Epidermal melanocyte (primary cell): ENCODE measurements at regions not wholly inside any gene's neighbourhood (a gene's known extent, or its start where the extent isn't known, plus 50 kb on each side); places are given as distances from the start of the nearest gene placed in this dataset.

Source experiments
- DNase-seq: peaks from one replicate; pipeline ENCODE4 v3.0.0; 2011; ENCODE audit warnings: low spot score; ENCODE audit not compliant: insufficient read length

DNA sequence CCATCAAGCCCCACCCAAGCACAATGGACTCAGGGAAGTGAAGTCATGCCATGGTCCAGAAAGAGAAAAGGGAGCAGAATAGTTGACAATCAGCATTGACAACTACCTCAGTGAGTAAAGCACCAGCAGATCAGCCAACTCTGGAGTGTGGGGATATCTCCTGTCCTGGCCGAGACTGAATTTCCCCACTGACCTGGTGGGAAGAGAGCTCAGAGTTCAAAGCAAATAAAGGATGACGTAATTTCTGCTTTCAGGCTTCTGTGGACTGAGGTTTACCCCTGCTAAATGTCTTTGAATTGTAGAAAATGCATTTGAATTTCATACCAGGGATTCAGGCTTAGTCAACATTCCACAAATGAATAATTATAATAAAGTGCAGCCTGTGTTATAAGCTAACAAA lies 152.9 kb downstream of the CBLN1 start:
- DNase-seq = no peak

DNA sequence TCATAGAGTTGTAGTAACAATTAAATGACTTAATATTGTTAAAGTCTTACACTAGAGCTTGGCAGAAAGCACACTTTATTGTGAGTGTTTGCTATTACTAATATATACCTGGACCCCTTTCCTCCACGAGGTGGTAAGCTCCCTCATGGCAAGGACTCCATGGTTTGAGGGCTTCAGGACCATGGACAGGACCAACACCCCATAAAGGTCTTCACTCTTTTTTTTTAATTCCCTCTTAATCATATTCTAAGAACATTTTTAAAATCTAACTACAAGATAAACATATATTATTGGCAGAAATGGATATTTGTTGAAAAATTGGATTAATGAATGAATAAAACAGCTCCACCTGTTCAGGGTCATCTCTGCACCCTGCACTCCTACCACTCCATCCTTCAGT lies 154.5 kb downstream of the CBLN1 start:
- no peak for DNase-seq

DNA sequence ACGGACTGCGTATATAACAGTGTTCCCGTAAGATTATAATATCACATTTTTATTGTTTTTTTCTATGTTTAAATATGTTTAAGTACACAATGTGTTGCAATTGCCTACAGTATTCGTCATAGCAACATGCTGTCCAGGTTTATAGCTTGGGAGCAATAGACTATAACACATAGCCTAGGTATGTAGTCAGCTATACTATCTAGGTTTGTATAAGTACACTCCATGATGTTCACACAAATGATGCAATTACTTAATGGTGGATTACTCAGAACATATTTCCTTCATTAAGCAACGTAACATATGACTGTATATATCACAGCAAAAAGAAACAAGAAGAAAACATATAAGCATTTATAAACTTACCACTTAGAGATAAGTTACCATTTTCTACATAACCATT lies 160.0 kb downstream of the CBLN1 start:
- DNase-seq = no peak

DNA sequence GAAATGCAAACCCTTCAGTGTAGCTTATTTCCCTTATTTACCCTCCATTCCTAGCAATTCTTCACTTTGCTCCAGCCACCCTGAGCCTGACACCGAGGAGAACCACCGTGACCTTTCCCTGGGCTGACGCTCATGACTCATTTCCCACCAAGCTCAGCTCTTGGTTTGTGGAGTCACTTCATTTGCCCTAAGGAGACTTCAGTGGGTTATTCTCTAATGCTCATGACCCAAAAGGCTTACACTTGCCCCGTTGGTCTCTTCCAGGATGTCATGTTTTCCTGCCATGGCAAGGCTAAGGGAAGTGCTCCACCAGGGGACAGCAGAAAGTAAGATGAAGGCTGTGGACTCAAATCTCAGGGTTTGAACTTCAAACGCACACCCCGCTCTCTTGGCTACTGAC lies 161.0 kb downstream of the CBLN1 start:
- DNase-seq = no peak

DNA sequence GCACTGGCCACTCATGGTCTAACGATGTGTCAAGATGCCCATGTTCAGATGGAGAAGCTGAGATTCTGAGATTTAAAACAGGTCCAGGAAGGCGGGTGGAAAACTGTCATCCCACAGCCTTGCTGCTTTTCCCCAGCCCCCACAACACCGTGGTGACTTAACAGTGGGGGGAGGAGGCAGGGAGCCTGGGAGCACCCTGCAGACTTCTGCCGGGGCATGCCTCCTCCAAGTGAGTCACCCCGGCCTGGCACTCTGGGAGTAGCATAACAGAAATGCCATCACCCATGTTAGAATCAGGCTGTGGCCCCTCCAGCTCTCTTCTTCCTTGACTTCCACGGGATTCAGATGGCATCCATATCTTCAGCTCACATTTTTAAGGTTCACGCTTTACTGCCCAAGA lies 164.8 kb downstream of the CBLN1 start:
- no peak for DNase-seq

DNA sequence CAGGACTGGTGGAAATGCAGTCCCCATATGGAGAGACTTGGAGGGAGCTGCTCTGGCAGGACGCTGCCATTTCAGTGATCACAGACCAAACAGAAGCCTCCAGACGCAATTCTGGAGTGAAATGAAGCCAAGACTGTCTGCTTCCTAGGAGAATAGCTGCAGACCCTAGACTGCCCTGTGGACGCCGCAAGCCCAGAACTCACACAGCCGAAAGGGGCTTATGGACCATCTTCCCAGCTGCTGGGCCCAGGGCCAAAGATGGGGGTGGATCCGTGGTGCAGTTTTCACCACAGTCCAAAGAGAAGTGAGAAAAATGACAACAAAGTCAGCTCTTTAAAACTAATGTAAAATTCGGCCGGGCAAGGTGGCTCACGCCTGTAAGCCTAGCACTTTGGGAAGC lies 165.7 kb downstream of the CBLN1 start:
- DNase-seq = no peak

DNA sequence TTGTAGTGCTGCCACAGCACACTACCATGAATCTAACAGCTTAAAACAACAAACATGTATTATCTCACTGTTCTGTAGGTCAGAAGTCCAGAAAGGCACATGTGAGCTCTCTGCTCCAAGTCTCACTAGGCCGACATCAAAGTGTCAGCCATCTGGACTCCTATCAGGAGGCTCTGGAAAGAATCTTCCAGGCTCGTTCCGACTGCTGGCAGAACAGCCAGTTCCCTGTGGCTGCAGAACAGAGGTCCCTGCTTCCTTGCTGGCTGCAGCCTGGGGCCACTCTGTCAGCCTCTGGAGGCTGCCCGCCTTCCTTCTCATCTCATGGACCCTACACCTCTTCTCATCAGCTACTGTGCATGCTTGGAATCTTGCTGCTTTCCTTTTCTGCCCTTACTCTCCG lies 168.9 kb downstream of the CBLN1 start:
- no peak for DNase-seq

DNA sequence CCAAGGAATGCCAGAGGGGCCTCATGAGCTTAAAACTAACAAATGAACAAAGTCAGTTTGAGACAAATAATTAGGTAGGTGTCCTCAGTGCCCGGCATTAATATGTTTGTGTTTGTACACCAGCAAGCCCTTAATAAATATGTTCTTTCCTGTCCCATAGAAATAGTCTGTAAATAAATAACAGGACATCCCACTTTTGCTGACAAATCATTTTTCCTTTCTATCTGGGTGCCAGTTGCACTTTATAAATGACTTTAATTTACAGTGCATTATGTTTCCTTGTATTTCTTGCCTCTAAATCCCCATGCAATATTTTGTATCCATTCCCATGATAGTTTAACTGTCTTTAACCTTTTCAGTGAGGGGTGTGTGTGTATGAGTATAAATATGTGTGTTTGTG lies 170.3 kb downstream of the CBLN1 start:
- DNase-seq = no peak

DNA sequence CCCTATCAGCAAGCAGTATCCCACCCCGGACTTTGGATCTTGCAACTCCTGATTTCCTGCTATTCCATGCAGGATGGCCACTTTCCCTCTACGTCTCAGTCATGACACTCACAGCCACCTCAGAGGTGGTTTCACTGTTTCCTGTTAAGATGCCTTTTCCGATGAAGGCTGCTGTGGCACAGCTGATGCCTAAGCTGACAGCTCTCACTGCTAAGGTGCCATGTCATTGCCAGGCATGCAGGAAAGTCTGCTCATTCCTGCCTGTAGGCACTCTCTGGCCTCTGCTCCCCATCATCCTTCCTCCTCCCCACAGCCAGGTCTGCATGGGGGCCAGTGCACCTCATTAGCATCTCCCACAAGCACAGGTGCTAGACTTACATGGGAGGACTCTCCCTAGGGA lies 173.0 kb downstream of the CBLN1 start:
- DNase-seq = no peak

DNA sequence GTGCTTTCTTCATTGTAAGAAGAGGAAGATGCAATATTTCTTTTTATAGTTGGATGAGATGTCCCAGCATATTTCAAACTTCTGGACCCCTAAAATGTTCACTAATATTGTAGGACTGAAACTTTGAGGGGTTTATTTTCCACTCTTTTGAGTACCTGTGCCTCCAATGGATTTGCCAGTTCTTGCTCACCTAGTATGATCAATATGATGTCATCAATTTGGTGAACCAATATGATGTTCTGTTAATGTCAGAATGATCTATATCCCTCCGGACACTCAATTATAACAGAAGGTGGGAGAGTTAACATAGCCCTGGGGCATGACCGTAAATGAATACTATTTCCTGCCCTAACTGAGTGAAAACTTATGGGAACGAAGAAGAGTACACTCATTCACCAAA lies 178.3 kb downstream of the CBLN1 start:
- DNase-seq = no peak

DNA sequence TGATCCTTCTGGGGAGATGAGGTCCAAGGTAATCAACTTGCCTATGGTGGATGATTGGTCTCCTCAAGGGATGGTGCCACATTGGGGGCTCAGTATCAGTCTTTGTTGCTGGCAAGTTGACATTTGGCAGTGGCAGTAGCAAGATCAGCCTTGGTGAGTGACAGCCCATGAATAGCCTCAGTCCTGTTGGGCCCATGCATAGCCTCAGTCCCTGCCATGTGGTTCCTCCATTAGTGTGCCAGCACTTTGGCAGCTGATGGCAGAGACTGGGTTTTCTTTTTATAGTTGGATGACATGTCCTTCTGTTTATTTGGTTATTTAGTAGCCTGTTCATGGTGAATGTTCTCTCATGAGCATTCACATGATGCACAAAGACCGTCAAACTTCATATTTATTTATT lies 179.6 kb downstream of the CBLN1 start:
- DNase-seq = no peak

DNA sequence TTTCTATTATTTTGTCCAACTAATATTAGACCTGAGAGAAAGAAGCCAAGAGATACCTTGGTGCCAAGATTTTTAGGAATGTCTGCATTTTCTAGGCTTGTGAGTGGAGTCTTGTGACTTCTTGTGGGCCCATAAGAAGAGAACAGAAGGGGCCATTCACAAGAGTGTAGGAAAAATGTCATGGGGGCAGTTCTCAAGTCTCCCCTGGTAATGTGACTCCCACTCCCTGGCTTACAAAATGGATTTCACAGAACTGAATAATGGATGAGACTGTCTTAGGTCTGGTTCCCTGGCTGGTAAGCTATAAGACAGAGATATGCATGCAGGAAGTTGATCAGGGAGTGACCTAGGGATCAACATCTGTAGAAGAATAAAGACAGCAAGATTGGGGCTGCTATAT lies 181.3 kb downstream of the CBLN1 start:
- no peak for DNase-seq

DNA sequence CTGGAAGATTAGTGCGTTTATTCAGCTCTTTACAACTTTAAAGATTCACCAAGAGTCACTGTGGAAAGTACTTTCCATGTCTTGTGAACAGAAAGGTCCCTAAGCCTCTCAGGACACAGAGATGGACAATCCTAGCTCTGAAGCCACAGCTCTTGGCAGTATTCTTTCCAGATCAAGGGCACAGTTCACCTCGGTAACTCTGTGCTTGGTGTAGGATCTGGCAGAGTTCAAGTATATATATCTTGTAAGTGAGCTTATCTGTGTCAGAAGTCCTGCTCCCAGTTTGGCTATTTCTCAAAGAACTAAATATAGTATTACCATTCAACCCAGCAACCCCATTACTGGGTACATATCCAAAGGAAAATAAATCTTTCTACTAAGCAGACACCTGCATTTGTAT lies 183.7 kb downstream of the CBLN1 start:
- no peak for DNase-seq

DNA sequence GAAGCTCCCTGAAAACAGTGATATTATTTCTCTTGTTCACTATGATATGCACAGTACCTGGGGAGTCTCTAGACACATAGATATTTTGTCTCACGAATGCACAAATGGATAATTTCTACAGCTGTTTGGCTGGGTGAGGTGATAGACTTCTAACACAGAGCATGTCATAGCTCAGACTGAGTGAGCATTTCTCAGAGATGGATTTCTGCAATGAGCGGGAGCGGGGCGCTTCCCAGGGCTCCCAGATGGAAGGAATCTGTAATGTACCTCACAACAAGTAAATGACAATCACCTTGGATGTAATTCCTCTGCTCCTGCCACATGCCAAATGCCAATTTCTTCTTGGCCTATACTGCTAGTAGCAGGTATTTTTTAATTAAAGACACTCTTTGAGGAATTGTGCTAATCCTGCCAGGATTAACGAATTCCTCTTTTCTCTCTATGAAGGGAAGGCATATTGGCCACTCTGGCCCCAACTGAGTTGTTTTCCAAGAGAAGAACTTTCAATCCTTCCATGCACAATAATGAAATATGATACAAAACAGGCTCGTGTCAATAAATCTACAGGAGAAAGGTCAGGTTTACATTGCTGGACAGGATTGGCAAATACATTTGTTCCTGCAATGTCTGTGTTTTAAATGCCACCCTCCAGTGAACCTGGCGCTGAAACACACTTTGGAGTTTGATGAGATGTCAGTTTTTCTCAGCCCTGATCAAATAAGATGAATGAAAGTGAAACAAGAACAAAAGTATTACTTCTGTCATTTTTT lies 185.3 kb downstream of the CBLN1 start:
- no peak for DNase-seq

DNA sequence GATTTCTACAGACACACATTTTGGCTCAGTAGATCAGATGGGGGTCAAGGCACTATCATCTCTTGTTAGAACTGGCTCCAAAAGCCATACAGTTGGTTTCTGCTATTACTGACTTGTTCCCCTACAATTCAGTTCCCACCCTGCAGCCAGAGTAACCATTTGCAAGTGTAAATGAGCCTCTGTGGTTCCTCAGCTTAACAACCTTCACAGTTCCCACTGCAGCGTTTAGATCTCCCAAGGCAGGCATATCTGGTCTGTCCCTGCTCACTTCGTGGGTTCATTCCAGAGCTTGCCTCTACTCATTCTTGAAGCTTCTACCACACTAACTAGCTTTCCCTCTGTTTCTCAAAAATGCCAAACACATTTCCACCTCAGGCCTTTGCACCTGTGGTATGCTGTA lies 186.1 kb downstream of the CBLN1 start:
- no peak for DNase-seq

DNA sequence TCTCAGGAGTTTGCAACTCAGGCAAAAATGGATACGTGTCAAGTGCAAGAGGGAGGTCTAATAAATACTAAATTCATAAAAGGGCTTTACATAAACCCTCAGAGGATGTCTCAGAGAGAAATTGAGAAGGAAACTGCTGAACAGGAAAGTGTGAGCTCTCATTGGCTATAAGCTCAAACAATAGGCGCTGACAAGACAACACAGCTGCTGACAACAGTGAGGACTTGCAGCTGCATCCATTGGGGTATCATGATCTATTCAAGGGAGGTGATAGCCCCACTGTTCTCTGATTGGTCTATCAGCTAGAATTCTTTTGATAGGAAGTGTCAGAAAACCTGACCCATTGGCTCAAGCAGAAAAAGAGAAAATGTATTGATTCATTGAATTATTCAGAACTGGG lies 187.2 kb downstream of the CBLN1 start:
- DNase-seq = no peak

DNA sequence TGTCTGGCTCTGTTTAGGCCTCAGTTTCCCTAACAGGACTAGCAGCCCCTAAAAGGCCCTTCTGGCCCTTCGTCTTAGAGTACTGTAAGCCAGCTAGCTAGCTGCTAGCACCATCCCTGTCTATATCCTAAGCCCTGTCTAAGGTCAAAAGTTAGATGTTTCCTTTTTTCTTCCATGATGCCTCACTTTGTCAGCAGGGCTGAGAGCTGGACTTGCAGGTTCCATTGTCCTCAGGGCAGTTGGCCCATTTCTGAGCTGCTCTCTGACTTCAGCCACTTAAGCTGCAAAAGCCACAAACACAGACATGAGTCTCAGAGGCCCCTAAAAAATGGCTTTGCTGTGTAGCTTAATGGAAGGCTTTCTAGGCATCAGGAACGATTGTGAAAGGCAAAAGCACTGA lies 187.7 kb downstream of the CBLN1 start:
- no peak for DNase-seq

DNA sequence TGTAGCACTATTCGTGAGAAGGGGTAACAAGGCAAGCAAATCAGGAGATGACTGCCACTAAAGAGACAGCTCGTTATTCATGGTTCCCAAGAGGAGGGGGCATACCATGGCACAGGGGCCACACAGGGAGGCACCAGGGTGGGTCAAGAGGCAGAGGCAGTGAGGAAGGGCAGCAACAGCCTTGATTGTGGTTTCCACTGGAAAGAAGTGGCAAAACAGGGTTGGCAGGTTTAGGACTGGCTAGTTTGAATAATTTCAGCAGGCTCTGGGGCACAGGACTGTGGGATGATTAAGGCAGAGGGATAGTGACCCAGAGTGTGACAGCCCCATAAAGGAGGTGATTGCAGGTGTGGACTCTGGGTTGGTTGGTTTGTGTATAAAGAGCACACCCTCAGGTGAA lies 188.9 kb downstream of the CBLN1 start:
- DNase-seq = no peak

DNA sequence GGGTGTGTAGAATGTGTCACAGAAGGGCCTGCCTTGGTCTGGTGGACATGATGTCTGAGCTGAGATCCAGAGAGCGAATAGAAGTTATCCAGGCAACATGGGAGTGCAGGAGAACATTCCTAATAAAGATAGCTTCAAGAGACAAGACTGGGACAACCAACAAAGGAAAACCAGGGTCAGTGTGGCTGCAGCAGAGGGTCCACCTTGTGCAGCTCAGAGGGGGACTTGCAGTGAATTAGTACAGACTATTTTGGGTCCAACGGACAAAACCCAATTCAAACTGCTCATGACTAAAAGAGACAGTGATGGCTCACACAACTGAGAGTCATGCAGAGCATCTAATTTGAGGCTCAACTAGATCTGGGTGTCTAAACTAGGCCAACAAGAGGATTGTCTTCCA lies 192.1 kb downstream of the CBLN1 start:
- DNase-seq = no peak

DNA sequence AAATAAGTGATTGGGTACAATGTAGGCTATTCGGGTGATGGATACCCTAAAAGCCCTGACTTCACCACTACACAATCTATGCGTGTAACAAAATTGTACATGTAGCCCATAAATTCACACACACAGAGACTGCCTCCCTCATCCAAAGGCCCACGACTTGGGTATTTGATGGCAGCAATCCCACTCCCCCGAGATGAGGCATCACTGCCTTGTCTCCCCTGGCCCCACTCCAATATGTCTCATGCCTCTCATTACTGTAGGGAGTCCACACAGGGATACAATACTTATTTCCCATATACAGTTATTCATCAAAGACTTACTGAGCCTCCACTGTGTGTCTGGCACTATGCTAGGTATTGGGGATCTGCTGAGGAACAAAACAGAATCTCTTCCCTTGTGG lies 192.6 kb downstream of the CBLN1 start:
- DNase-seq = no peak

DNA sequence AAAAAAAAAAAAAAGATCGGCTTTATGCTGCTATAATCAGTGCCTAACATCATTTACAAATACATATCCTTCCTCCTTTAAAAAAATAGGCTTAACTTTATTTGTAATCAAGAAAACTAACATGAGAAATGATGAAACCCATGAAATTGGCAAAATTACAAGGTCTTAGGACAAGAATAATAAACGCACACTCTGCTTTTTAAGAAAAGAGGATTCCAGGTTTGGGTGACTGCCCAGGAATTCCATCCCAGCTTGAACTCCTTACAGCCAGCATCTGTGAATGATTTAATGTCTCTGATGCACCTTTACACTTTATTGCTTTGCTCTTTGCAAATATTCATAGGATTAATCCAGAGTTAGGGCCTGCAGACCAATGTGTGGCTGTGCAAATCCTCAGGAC lies 196.0 kb downstream of the CBLN1 start:
- no peak for DNase-seq

DNA sequence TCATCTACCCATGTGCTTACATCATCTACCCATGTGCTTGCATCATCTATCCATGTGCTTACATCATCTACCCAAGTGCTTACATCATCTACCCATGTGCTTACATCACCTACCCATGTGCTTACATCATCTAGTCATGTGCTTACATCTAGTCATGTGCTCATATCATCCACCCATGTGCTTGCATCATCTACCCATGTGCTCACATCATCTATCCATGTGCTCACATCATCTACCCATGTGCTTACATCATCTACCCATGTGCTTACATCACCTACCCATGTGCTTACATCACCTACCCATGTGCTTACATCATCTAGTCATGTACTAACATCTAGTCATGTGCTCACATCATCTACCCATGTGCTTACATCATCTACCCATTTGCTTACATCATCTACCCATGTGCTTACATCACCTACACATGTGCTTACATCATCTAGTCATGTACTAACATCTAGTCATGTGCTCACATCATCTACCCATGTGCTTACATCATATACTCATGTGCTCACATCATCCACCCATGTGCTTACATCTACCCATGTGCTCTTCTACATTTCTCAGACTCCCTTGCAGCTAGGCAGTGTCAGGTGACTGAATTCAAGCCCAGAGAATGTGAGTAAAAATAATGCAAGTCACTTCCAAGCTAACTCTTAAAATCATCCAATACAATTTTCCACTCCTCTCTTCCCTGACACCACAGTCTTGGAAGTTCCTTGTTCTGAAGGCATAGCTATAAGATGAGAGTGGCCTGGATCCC lies 196.8 kb downstream of the CBLN1 start:
- no peak for DNase-seq

DNA sequence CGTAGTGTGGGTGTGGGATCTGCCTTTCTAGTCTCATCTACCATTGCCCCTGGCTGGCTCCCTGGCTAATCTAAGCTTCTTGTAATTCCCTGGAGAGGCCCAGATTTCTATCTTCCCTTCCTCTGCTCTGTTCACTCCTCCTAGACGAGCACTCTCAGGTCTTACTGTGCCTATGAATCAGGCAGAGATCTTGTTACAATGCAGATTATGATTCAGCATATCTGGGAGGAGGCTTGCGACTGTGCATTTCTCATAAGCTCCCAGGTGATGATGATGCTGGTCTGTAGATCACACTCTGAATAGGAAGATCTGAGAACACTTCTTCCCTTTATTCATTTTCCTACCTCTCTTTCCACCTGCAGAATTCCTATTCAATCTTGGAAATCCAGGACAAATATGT lies 200.1 kb downstream of the CBLN1 start:
- no peak for DNase-seq
